ENCODE measurements at regions not wholly inside any gene's neighbourhood (a gene's known extent, or its start where the extent isn't known, plus 50 kb on each side); places are given as distances from the start of the nearest gene placed in this dataset.

DNA sequence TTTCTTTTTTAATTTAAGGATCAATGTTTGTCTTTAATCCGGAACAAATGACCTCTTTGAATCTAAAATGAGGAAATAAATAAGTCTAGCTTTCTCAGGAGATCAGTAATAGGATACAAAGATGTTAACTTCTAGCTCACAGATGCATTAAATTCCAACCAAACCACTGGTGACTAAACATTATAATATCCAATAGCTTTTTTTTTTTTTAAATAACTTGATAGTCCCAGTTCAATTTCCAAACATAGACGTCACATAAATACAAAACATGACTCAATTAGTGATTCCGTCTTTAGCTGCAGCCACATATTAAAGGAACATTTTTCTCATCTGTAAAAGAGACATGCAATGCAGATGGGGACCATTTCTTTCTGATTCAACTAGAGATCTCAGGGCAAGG, 390.5 kb upstream of the PCDH9 start:
- Histone ChIP-seq H3K36me3 (ENCODE audit: insufficient read depth, low read length) (no peaks in the 10 kb centered on the region), H3K27me3 (ENCODE audit: insufficient read depth, low read length) (no peaks in the 10 kb centered on the region), H3K9ac (ENCODE audit: low read length) (peak overlapping the region; percentile 62), H3K9me3 (ENCODE audit: insufficient read depth, low read depth, low read length) (no peaks in the 10 kb centered on the region), H2AFZ (ENCODE audit: low read depth, low read length) (peak overlapping the region; percentile 40), H3K27ac (ENCODE audit: low read depth, low read length) (peak overlapping the region; percentile 85), H3K4me1 (ENCODE audit: insufficient read depth, low read length) (peaks cover 17% of the 10 kb centered on the region), H3K79me2 (ENCODE audit: insufficient read depth, low read length) (no peaks in the 10 kb centered on the region), H4K20me1 (ENCODE audit: insufficient read depth, low read length) (no peaks in the 10 kb centered on the region), H3K4me3 (ENCODE audit: insufficient read depth, low read depth, low read length) (peak overlapping the region; percentile 18), H3K4me2 (ENCODE audit: low read length) (peak overlapping the region; percentile 73)
- Mint-ChIP-seq H3K9me3 (ENCODE audit: unreplicated experiment) (no peaks in the 10 kb centered on the region), H3K27ac (ENCODE audit: unreplicated experiment) (peak overlapping the region; percentile 87), H3K4me1 (ENCODE audit: low read depth, unreplicated experiment) (peaks cover 25% of the 10 kb centered on the region), H3K4me3 (ENCODE audit: unreplicated experiment) (no peak overlapping the region), H3K27me3 (ENCODE audit: low read depth, unreplicated experiment) (no peaks in the 10 kb centered on the region), H3K36me3 (ENCODE audit: low read depth, unreplicated experiment) (no peaks in the 10 kb centered on the region)
- FAIRE-seq (no peak), DNase-seq (ENCODE audit: low read depth) (peak; percentile 82)
- TF ChIP-seq EZH2 (IDR thresholded peaks at IDR 0.05; ENCODE audit: insufficient read depth, low read length) = no peak
- no peak for TF ChIP-seq CTCF (IDR thresholded peaks at IDR 0.05; ENCODE audit: insufficient read depth, low read depth, low read length)

- DNase-seq (ENCODE audit: low read depth) (peak; percentile 76), FAIRE-seq (no peak)
- Histone ChIP-seq H2AFZ (ENCODE audit: low read depth, low read length) (no peak overlapping the region), H3K79me2 (ENCODE audit: insufficient read depth, low read length) (no peaks in the 10 kb centered on the region), H4K20me1 (ENCODE audit: insufficient read depth, low read length) (no peaks in the 10 kb centered on the region), H3K9me3 (ENCODE audit: insufficient read depth, low read depth, low read length) (no peaks in the 10 kb centered on the region), H3K27me3 (ENCODE audit: insufficient read depth, low read length) (no peaks in the 10 kb centered on the region), H3K27ac (ENCODE audit: low read depth, low read length) (peak overlapping the region; percentile 85), H3K36me3 (ENCODE audit: insufficient read depth, low read length) (no peaks in the 10 kb centered on the region), H3K4me3 (ENCODE audit: insufficient read depth, low read depth, low read length) (peak overlapping the region; percentile 18), H3K9ac (ENCODE audit: low read length) (peak overlapping the region; percentile 62), H3K4me1 (ENCODE audit: insufficient read depth, low read length) (peaks cover 17% of the 10 kb centered on the region), H3K4me2 (ENCODE audit: low read length) (peak overlapping the region; percentile 73)
- H3K27me3 Mint-ChIP-seq (ENCODE audit: low read depth, unreplicated experiment) = no peaks in the 10 kb centered on the region
- H3K27ac Mint-ChIP-seq (ENCODE audit: unreplicated experiment) = peak overlapping the region; percentile 87
- TF ChIP-seq CTCF (IDR thresholded peaks at IDR 0.05; ENCODE audit: insufficient read depth, low read depth, low read length) = no peak
- TF ChIP-seq EZH2 (IDR thresholded peaks at IDR 0.05; ENCODE audit: insufficient read depth, low read length) = no peak
- H3K9me3 Mint-ChIP-seq (ENCODE audit: unreplicated experiment) = no peaks in the 10 kb centered on the region
- no peak overlapping the region for H3K4me3 Mint-ChIP-seq (ENCODE audit: unreplicated experiment)
- no peaks in the 10 kb centered on the region for H3K36me3 Mint-ChIP-seq (ENCODE audit: low read depth, unreplicated experiment)
- H3K4me1 Mint-ChIP-seq (ENCODE audit: low read depth, unreplicated experiment) = peaks cover 25% of the 10 kb centered on the region
These were observed 389.9 kb upstream of the PCDH9 start for GRCh38 chr13:67619995-67620380.

DNA sequence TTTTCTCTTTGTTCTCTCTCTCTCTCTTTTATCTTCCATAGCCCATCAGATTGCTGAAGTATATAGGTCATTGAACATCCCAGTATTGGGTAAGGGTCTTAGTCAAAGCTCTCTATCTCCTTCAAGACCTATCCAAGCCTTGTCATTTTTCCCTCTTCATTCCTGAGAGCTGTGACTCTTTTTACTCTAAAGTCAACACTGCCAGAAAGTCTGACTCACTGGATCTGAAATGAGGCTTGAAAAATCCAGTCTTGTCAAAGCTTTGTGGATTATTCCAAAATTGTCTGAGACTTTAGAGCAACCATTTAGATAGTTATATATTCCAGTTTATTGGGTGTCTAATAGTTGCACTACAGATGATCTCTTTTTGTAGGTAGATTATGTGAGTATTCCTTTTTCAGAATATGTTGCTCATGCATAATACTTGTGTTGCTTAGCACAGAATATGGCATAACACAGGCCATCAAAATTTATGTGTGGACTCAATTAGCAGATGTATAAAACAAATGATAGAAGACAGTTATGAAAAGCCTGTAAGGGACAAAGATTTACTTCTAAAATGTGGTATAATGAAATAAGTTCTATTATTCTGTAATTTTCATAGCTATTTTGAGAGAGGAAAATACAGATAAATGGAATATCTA, 389.3 kb upstream of the PCDH9 start:
- H3K9ac ChIP-seq (ENCODE audit: low read length) = peak overlapping the region; percentile 62
- H3K79me2 ChIP-seq (ENCODE audit: insufficient read depth, low read length) = no peaks in the 10 kb centered on the region
- Mint-ChIP-seq H3K4me1 (ENCODE audit: low read depth, unreplicated experiment) (peaks cover 25% of the 10 kb centered on the region), H3K27ac (ENCODE audit: unreplicated experiment) (peak overlapping the region; percentile 87), H3K36me3 (ENCODE audit: low read depth, unreplicated experiment) (no peaks in the 10 kb centered on the region), H3K4me3 (ENCODE audit: unreplicated experiment) (no peak overlapping the region), H3K27me3 (ENCODE audit: low read depth, unreplicated experiment) (no peaks in the 10 kb centered on the region), H3K9me3 (ENCODE audit: unreplicated experiment) (no peaks in the 10 kb centered on the region)
- DNase-seq (ENCODE audit: low read depth) = peak; percentile 78
- H3K4me1 ChIP-seq (ENCODE audit: insufficient read depth, low read length) = peaks cover 17% of the 10 kb centered on the region
- no peaks in the 10 kb centered on the region for H3K9me3 ChIP-seq (ENCODE audit: insufficient read depth, low read depth, low read length)
- H3K27ac ChIP-seq (ENCODE audit: low read depth, low read length) = peak overlapping the region; percentile 85
- no peak for TF ChIP-seq EZH2 (IDR thresholded peaks at IDR 0.05; ENCODE audit: insufficient read depth, low read length)
- TF ChIP-seq CTCF (IDR thresholded peaks at IDR 0.05; ENCODE audit: insufficient read depth, low read depth, low read length) = no peak
- no peaks in the 10 kb centered on the region for H3K27me3 ChIP-seq (ENCODE audit: insufficient read depth, low read length)
- H3K4me3 ChIP-seq (ENCODE audit: insufficient read depth, low read depth, low read length) = no peak overlapping the region
- peak; percentile 55 for FAIRE-seq
- H2AFZ ChIP-seq (ENCODE audit: low read depth, low read length) = no peak overlapping the region
- peak overlapping the region; percentile 73 for H3K4me2 ChIP-seq (ENCODE audit: low read length)
- H3K36me3 ChIP-seq (ENCODE audit: insufficient read depth, low read length) = no peaks in the 10 kb centered on the region
- no peaks in the 10 kb centered on the region for H4K20me1 ChIP-seq (ENCODE audit: insufficient read depth, low read length)
